Chondrocyte (in vitro differentiated cells): ENCODE measurements at regions not wholly inside any gene's neighbourhood (a gene's known extent, or its start where the extent isn't known, plus 50 kb on each side); places are given as distances from the start of the nearest gene placed in this dataset.

Experiments
- DNase-seq: peaks from one replicate; pipeline ENCODE4 v3.0.0; 2021; ENCODE audit warnings: mixed read lengths, low spot score
- H3K27ac Mint-ChIP-seq: one replicate; pipeline ENCODE4 v1.8.0; 2021; ENCODE audit warnings: mild to moderate bottlenecking, moderate library complexity, mixed read lengths; ENCODE audit not compliant: unreplicated experiment
- H3K27me3 Mint-ChIP-seq: 2 replicates; pipeline ENCODE4 v1.8.0; 2021; ENCODE audit warnings: low read depth, mixed read lengths
- H3K36me3 Mint-ChIP-seq: 2 replicates; pipeline ENCODE4 v1.8.0; 2021; ENCODE audit warnings: low read depth, mixed read lengths
- H3K4me1 Mint-ChIP-seq: 2 replicates; pipeline ENCODE4 v1.8.0; 2021; ENCODE audit warnings: low read depth, mild to moderate bottlenecking, mixed read lengths
- H3K4me3 Mint-ChIP-seq: one replicate; pipeline ENCODE4 v1.8.0; 2021; ENCODE audit warnings: mild to moderate bottlenecking, moderate library complexity, mixed read lengths; ENCODE audit not compliant: unreplicated experiment
- H3K9me3 Mint-ChIP-seq: 2 replicates; pipeline ENCODE4 v1.8.0; 2021; ENCODE audit warnings: low read depth, mixed read lengths
- CTCF ChIP-seq: fragments of 200-600 bp; sonication (generic); IDR thresholded peaks from 2 replicates; pipeline ENCODE4 v1.5.0; 2021; ENCODE audit warnings: antibody characterized with exemption, mild to moderate bottlenecking, moderate library complexity

- DNase-seq, result no peak
- peaks cover 2% of the 10 kb centered on the region for H3K9me3 Mint-ChIP-seq
- no peaks in the 10 kb centered on the region for H3K27me3 Mint-ChIP-seq
- H3K36me3 Mint-ChIP-seq, result no peaks in the 10 kb centered on the region
- TF ChIP-seq CTCF, result no peak
- H3K27ac Mint-ChIP-seq, result no peak overlapping the region
- peaks cover 7% of the 10 kb centered on the region for H3K4me1 Mint-ChIP-seq
- no peak overlapping the region for H3K4me3 Mint-ChIP-seq
These were observed 477.6 kb downstream of the SOX6 start for GRCh38 chr11:15878756-15879155.

GRCh38 chr11:15880291-15880690, 476.1 kb downstream of the SOX6 start:
- Mint-ChIP-seq H3K9me3 (peaks cover 2% of the 10 kb centered on the region), H3K27me3 (no peaks in the 10 kb centered on the region), H3K27ac (no peak overlapping the region), H3K4me1 (peaks cover 12% of the 10 kb centered on the region), H3K4me3 (no peak overlapping the region), H3K36me3 (no peaks in the 10 kb centered on the region)
- no peak for DNase-seq
- TF ChIP-seq CTCF, result no peak

- Mint-ChIP-seq H3K36me3 (no peaks in the 10 kb centered on the region), H3K4me1 (peaks cover 26% of the 10 kb centered on the region), H3K27me3 (no peaks in the 10 kb centered on the region), H3K9me3 (no peaks in the 10 kb centered on the region), H3K27ac (no peak overlapping the region), H3K4me3 (no peak overlapping the region)
- TF ChIP-seq CTCF, result no peak
- no peak for DNase-seq
These were observed 473.4 kb downstream of the SOX6 start for GRCh38 chr11:15882876-15883454.

- DNase-seq, result no peak
- Mint-ChIP-seq H3K36me3 (no peaks in the 10 kb centered on the region), H3K27ac (peak overlapping the region; percentile 5), H3K4me1 (peaks cover 26% of the 10 kb centered on the region), H3K9me3 (no peaks in the 10 kb centered on the region), H3K4me3 (no peak overlapping the region), H3K27me3 (no peaks in the 10 kb centered on the region)
- TF ChIP-seq CTCF, result no peak
These were observed 472.9 kb downstream of the SOX6 start for GRCh38 chr11:15883455-15883920.

GRCh38 chr11:15884141-15884540, 472.2 kb downstream of the SOX6 start:
- Mint-ChIP-seq H3K4me1 (peaks cover 31% of the 10 kb centered on the region), H3K27me3 (no peaks in the 10 kb centered on the region), H3K4me3 (no peak overlapping the region), H3K9me3 (no peaks in the 10 kb centered on the region), H3K27ac (peak overlapping the region; percentile 5), H3K36me3 (no peaks in the 10 kb centered on the region)
- no peak for TF ChIP-seq CTCF
- no peak for DNase-seq
